ENCODE measurements at regions not wholly inside any gene's neighbourhood (a gene's known extent, or its start where the extent isn't known, plus 50 kb on each side); places are given as distances from the start of the nearest gene placed in this dataset.

GRCh38 chr2:239475161-239476028 lies 74.6 kb upstream of the HDAC4 start:
- no peak for DNase-seq

- DNase-seq = no peak
These were observed 72.5 kb upstream of the HDAC4 start for GRCh38 chr2:239473211-239473805.

- no peak for DNase-seq
These were observed 71.5 kb upstream of the HDAC4 start for GRCh38 chr2:239472235-239472775.

- DNase-seq = no peak
These were observed 70.4 kb upstream of the HDAC4 start for GRCh38 chr2:239471011-239471792.

GRCh38 chr2:239470151-239470900 lies 69.5 kb upstream of the HDAC4 start:
- DNase-seq = no peak

GRCh38 chr2:239469106-239469960 lies 68.5 kb upstream of the HDAC4 start:
- DNase-seq = no peak

- DNase-seq = no peak
These were observed 67.8 kb upstream of the HDAC4 start for GRCh38 chr2:239468491-239469105.

GRCh38 chr2:239467956-239468490 lies 67.2 kb upstream of the HDAC4 start:
- DNase-seq = no peak

- DNase-seq = no peak
These were observed 66.6 kb upstream of the HDAC4 start for GRCh38 chr2:239467281-239467955.

GRCh38 chr2:239466755-239467271 lies 66.0 kb upstream of the HDAC4 start:
- no peak for DNase-seq

GRCh38 chr2:239466061-239466754 lies 65.4 kb upstream of the HDAC4 start:
- no peak for DNase-seq

- no peak for DNase-seq
These were observed 64.5 kb upstream of the HDAC4 start for GRCh38 chr2:239465017-239466001.

GRCh38 chr2:239464166-239465016 lies 63.6 kb upstream of the HDAC4 start:
- DNase-seq = no peak

GRCh38 chr2:239463541-239464165 lies 62.8 kb upstream of the HDAC4 start:
- no peak for DNase-seq

- DNase-seq = no peak
These were observed 62.1 kb upstream of the HDAC4 start for GRCh38 chr2:239462671-239463506.

- no peak for DNase-seq
These were observed 61.3 kb upstream of the HDAC4 start for GRCh38 chr2:239462191-239462515.

Data from dermis blood vessel endothelial cell (primary cell).